ENCODE measurements at regions not wholly inside any gene's neighbourhood (a gene's known extent, or its start where the extent isn't known, plus 50 kb on each side); places are given as distances from the start of the nearest gene placed in this dataset.
A peak's percentile ranks its signal among the peaks of the same experiment; 100 is the strongest.

GRCh38 chr6:43912116-43912577 lies 142.1 kb downstream of the VEGFA start:
- H3K4me3 ChIP-seq (ENCODE audit: control insufficient read depth, low read depth, low read length): no peak overlapping the region
- DNase-seq (ENCODE audit: low read depth): no peak
- TF ChIP-seq, protein P1, sequence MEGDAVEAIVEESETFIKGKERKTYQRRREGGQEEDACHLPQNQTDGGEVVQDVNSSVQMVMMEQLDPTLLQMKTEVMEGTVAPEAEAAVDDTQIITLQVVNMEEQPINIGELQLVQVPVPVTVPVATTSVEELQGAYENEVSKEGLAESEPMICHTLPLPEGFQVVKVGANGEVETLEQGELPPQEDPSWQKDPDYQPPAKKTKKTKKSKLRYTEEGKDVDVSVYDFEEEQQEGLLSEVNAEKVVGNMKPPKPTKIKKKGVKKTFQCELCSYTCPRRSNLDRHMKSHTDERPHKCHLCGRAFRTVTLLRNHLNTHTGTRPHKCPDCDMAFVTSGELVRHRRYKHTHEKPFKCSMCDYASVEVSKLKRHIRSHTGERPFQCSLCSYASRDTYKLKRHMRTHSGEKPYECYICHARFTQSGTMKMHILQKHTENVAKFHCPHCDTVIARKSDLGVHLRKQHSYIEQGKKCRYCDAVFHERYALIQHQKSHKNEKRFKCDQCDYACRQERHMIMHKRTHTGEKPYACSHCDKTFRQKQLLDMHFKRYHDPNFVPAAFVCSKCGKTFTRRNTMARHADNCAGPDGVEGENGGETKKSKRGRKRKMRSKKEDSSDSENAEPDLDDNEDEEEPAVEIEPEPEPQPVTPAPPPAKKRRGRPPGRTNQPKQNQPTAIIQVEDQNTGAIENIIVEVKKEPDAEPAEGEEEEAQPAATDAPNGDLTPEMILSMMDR (IDR thresholded peaks at IDR 0.05; ENCODE audit: control insufficient read depth, insufficient read depth, low read depth, low read length, missing control alignments): no peak

DNA sequence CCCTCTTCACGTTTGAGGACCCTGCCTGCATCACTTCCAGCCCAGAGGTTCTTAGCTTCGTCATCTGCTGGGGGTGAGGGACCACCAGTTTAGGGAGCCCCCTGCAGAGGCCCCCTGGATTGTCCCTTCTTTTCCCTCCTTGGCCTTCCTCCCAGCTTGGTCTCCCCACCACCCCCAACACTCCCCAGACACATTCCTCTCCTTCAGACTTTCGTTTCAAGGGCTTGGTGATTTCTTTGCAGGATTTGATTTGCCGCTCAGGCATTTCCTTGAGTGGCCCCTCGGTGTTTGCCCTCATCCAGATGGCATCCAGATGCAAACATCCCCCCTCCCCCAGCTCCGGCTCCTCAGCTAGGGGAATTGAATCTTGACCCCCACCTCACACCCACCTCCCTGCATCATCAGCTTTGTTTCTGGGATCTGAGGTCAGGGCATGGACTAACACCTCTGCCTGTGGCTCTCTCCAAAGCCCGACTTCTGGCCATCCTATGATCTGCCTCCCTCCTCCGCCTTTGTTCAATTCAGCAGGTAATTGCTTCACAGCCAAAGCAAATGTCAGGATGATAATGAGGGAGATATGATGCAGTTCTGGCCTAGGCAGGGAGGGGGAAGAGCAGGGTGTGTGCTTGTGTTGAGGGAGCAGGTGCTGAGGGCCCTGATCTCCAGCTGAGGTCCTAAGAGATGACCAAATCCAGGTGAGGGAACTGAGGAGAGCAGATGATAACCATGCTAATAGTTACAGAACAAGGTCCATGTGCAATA lies 141.5 kb downstream of the VEGFA start:
- no peak for DNase-seq (ENCODE audit: low read depth)
- no peak overlapping the region for H3K4me3 ChIP-seq (ENCODE audit: control insufficient read depth, low read depth, low read length)
- TF ChIP-seq, protein P1 (IDR thresholded peaks at IDR 0.05; ENCODE audit: control insufficient read depth, insufficient read depth, low read depth, low read length, missing control alignments): no peak

- no peak overlapping the region for H3K4me3 ChIP-seq (ENCODE audit: control insufficient read depth, low read depth, low read length)
- TF ChIP-seq, protein P1 (IDR thresholded peaks at IDR 0.05; ENCODE audit: control insufficient read depth, insufficient read depth, low read depth, low read length, missing control alignments): no peak
- DNase-seq (ENCODE audit: low read depth): peak; percentile 62
Observed at GRCh38 chr6:43910638-43911353, 140.8 kb downstream of the VEGFA start.

GRCh38 chr6:43910149-43910637 lies 140.2 kb downstream of the VEGFA start:
- no peak overlapping the region for H3K4me3 ChIP-seq (ENCODE audit: control insufficient read depth, low read depth, low read length)
- TF ChIP-seq, protein P1 (IDR thresholded peaks at IDR 0.05; ENCODE audit: control insufficient read depth, insufficient read depth, low read depth, low read length, missing control alignments): no peak
- DNase-seq (ENCODE audit: low read depth): no peak

GRCh38 chr6:43909474-43910148 lies 139.6 kb downstream of the VEGFA start:
- TF ChIP-seq, protein P1 (IDR thresholded peaks at IDR 0.05; ENCODE audit: control insufficient read depth, insufficient read depth, low read depth, low read length, missing control alignments): no peak
- H3K4me3 ChIP-seq (ENCODE audit: control insufficient read depth, low read depth, low read length): no peak overlapping the region
- no peak for DNase-seq (ENCODE audit: low read depth)

- no peak for DNase-seq (ENCODE audit: low read depth)
- no peak overlapping the region for H3K4me3 ChIP-seq (ENCODE audit: control insufficient read depth, low read depth, low read length)
- TF ChIP-seq, protein P1 (IDR thresholded peaks at IDR 0.05; ENCODE audit: control insufficient read depth, insufficient read depth, low read depth, low read length, missing control alignments): no peak
Observed at GRCh38 chr6:43907789-43908472, 137.9 kb downstream of the VEGFA start.
